NCI-H1436 (cell line): ENCODE measurements at regions not wholly inside any gene's neighbourhood (a gene's known extent, or its start where the extent isn't known, plus 50 kb on each side); places are given as distances from the start of the nearest gene placed in this dataset.

Source experiments
- DNase-seq: peaks from one replicate; lab custom pipeline; 2025; lab: John Stamatoyannopoulos, UW

- DNase-seq = no peak
These were observed 300.6 kb upstream of the PRMT6 start for GRCh38 chr1:106755682-106756406.

- DNase-seq = no peak
These were observed 299.7 kb upstream of the PRMT6 start for GRCh38 chr1:106756752-106757151.

GRCh38 chr1:106768077-106768476 is 288.4 kb upstream of the PRMT6 start:
- DNase-seq = no peak

- no peak for DNase-seq
These were observed 288.0 kb upstream of the PRMT6 start for GRCh38 chr1:106768501-106768900.

GRCh38 chr1:106773206-106773605 is 283.3 kb upstream of the PRMT6 start:
- no peak for DNase-seq

GRCh38 chr1:106780066-106780465 is 276.4 kb upstream of the PRMT6 start:
- no peak for DNase-seq

- no peak for DNase-seq
These were observed 275.5 kb upstream of the PRMT6 start for GRCh38 chr1:106780806-106781569.

GRCh38 chr1:106785176-106785575 is 271.3 kb upstream of the PRMT6 start:
- DNase-seq = no peak

- DNase-seq = no peak
These were observed 269.0 kb upstream of the PRMT6 start for GRCh38 chr1:106787520-106787919.

- no peak for DNase-seq
These were observed 266.8 kb upstream of the PRMT6 start for GRCh38 chr1:106789686-106790085.

- DNase-seq = no peak
These were observed 265.4 kb upstream of the PRMT6 start for GRCh38 chr1:106791041-106791440.

- DNase-seq = no peak
These were observed 262.8 kb upstream of the PRMT6 start for GRCh38 chr1:106793651-106794050.

- DNase-seq = no peak
These were observed 257.5 kb upstream of the PRMT6 start for GRCh38 chr1:106798991-106799390.

GRCh38 chr1:106802181-106802580 is 254.3 kb upstream of the PRMT6 start:
- DNase-seq = no peak

GRCh38 chr1:106814418-106814817 is 242.1 kb upstream of the PRMT6 start:
- DNase-seq = no peak

GRCh38 chr1:106817575-106817974 is 238.9 kb upstream of the PRMT6 start:
- DNase-seq = no peak

- DNase-seq = no peak
These were observed 225.0 kb upstream of the PRMT6 start for GRCh38 chr1:106831511-106831910.

GRCh38 chr1:106836708-106837107 is 219.8 kb upstream of the PRMT6 start:
- DNase-seq = no peak

- DNase-seq = no peak
These were observed 213.0 kb upstream of the PRMT6 start for GRCh38 chr1:106843518-106843917.

GRCh38 chr1:106846656-106847055 is 209.8 kb upstream of the PRMT6 start:
- DNase-seq = no peak

- DNase-seq = no peak
These were observed 195.4 kb upstream of the PRMT6 start for GRCh38 chr1:106861110-106861509.

- DNase-seq = no peak
These were observed 187.6 kb upstream of the PRMT6 start for GRCh38 chr1:106868828-106869227.

- no peak for DNase-seq
These were observed 180.9 kb upstream of the PRMT6 start for GRCh38 chr1:106875622-106876021.

GRCh38 chr1:106876384-106876783 is 180.1 kb upstream of the PRMT6 start:
- no peak for DNase-seq
